ENCODE measurements at regions not wholly inside any gene's neighbourhood (a gene's known extent, or its start where the extent isn't known, plus 50 kb on each side); places are given as distances from the start of the nearest gene placed in this dataset.
A peak's percentile ranks its signal among the peaks of the same experiment; 100 is the strongest.

- ATAC-seq (no peak), DNase-seq (ENCODE audit: low read depth, low spot score) (no peak)
- in situ Hi-C loops (cut with HindIII; ENCODE audit: low pct_unique_long_range_greater_than_20kb, low sequenced_read_pairs) (no loop called here), intact Hi-C loops (cut with micrococcal nuclease; ENCODE audit: unreplicated experiment) (no loop called here)
- no TSS peak for BruUV-seq (replicated peaks)
- peak overlapping the region; percentile 7; the same call in 1 of the 2 replicates for H3K27ac ChIP-seq (ENCODE audit: low read length)
- no peaks in the 10 kb centered on the region for H3K36me3 ChIP-seq (ENCODE audit: control insufficient read depth, insufficient read depth, low read length)
- TF ChIP-seq SIN3A (IDR thresholded peaks at IDR 0.05; ENCODE audit: borderline replicate concordance, insufficient read depth, low read depth, low read length) (no peak), REST (IDR thresholded peaks at IDR 0.05; ENCODE audit: insufficient read depth in 1 of 2, low read depth in 2 of 2, low read length in 1 of 2) (no peak), TCF7L2 (IDR thresholded peaks at IDR 0.05; ENCODE audit: low read depth, low read length) (no peak), CTCF (IDR thresholded peaks at IDR 0.05) (no peak), POLR2AphosphoS5 (IDR thresholded peaks at IDR 0.05; ENCODE audit: low read depth, low read length) (no peak)
- H3K4me1 ChIP-seq (ENCODE audit: control insufficient read depth, insufficient read depth, low read length) = no peaks in the 10 kb centered on the region
- POLR2A ChIA-PET = no interaction called here
- H3K27me3 ChIP-seq (ENCODE audit: control insufficient read depth, insufficient read depth, low read length) = no peaks in the 10 kb centered on the region
- no peaks in the 10 kb centered on the region for H3K9me3 ChIP-seq (ENCODE audit: control insufficient read depth, insufficient read depth, low read depth, low read length)
- H3K4me3 ChIP-seq (ENCODE audit: low read depth in 2 of 2, low read length in 2 of 2) = no peak overlapping the region
- CTCF ChIA-PET = no interaction called here
Measured at GRCh38 chrX:13103914-13104274, 59.5 kb upstream of the FAM9C start.

GRCh38 chrX:13103188-13103913 lies 58.9 kb upstream of the FAM9C start:
- DNase-seq (ENCODE audit: low read depth, low spot score) = no peak
- Histone ChIP-seq H3K9me3 (ENCODE audit: control insufficient read depth, insufficient read depth, low read depth, low read length) (no peaks in the 10 kb centered on the region), H3K27me3 (ENCODE audit: control insufficient read depth, insufficient read depth, low read length) (no peaks in the 10 kb centered on the region), H3K27ac (ENCODE audit: low read length) (peak overlapping the region; percentile 71; the same call in 1 of the 2 replicates), H3K36me3 (ENCODE audit: control insufficient read depth, insufficient read depth, low read length) (no peaks in the 10 kb centered on the region), H3K4me3 (ENCODE audit: low read depth in 2 of 2, low read length in 2 of 2) (no peak overlapping the region), H3K4me1 (ENCODE audit: control insufficient read depth, insufficient read depth, low read length) (no peaks in the 10 kb centered on the region)
- no TSS peak for BruUV-seq (replicated peaks)
- intact Hi-C loops (cut with micrococcal nuclease; ENCODE audit: unreplicated experiment) (no loop called here), in situ Hi-C loops (cut with HindIII; ENCODE audit: low pct_unique_long_range_greater_than_20kb, low sequenced_read_pairs) (no loop called here)
- ChIA-PET POLR2A (no interaction called here), CTCF (no interaction called here)
- no peak for TF ChIP-seq REST (IDR thresholded peaks at IDR 0.05; ENCODE audit: insufficient read depth in 1 of 2, low read depth in 2 of 2, low read length in 1 of 2)
- no peak for TF ChIP-seq TCF7L2 (IDR thresholded peaks at IDR 0.05; ENCODE audit: low read depth, low read length)
- TF ChIP-seq CTCF (IDR thresholded peaks at IDR 0.05) = no peak
- TF ChIP-seq POLR2AphosphoS5 (IDR thresholded peaks at IDR 0.05; ENCODE audit: low read depth, low read length) = no peak
- no peak for TF ChIP-seq SIN3A (IDR thresholded peaks at IDR 0.05; ENCODE audit: borderline replicate concordance, insufficient read depth, low read depth, low read length)
- ATAC-seq = no peak
